Ecto neural progenitor cell (in vitro differentiated cells): ENCODE measurements at regions not wholly inside any gene's neighbourhood (a gene's known extent, or its start where the extent isn't known, plus 50 kb on each side); places are given as distances from the start of the nearest gene placed in this dataset.

Source experiments
- DNase-seq: peaks from one replicate; pipeline ENCODE4 v3.0.0-alpha.2; 2018; ENCODE audit warnings: low spot score

- no peak for DNase-seq
Observed at GRCh38 chr1:228920831-228921230, 185.6 kb downstream of the RHOU start.

- DNase-seq: no peak
Observed at GRCh38 chr1:228921481-228921880, 186.2 kb downstream of the RHOU start.

- no peak for DNase-seq
Observed at GRCh38 chr1:228922722-228923376, 187.6 kb downstream of the RHOU start.

- no peak for DNase-seq
Observed at GRCh38 chr1:228923973-228924686, 188.9 kb downstream of the RHOU start.

GRCh38 chr1:228925691-228926090, 190.4 kb downstream of the RHOU start:
- no peak for DNase-seq

GRCh38 chr1:228927421-228927820, 192.1 kb downstream of the RHOU start:
- no peak for DNase-seq

GRCh38 chr1:228927946-228928898, 192.9 kb downstream of the RHOU start:
- no peak for DNase-seq

- DNase-seq: no peak
Observed at GRCh38 chr1:228929476-228930027, 194.3 kb downstream of the RHOU start.

GRCh38 chr1:228930479-228930957, 195.2 kb downstream of the RHOU start:
- no peak for DNase-seq

- DNase-seq: no peak
Observed at GRCh38 chr1:228933753-228934152, 198.5 kb downstream of the RHOU start.

GRCh38 chr1:228935198-228935663, 200.0 kb downstream of the RHOU start:
- no peak for DNase-seq

GRCh38 chr1:228935855-228936727, 200.8 kb downstream of the RHOU start:
- DNase-seq: no peak

GRCh38 chr1:228936881-228937280, 201.6 kb downstream of the RHOU start:
- no peak for DNase-seq

- DNase-seq: no peak
Observed at GRCh38 chr1:228937351-228937750, 202.1 kb downstream of the RHOU start.

- no peak for DNase-seq
Observed at GRCh38 chr1:228937851-228938536, 202.7 kb downstream of the RHOU start.

GRCh38 chr1:228938537-228938901, 203.2 kb downstream of the RHOU start:
- DNase-seq: no peak

- no peak for DNase-seq
Observed at GRCh38 chr1:228939001-228939691, 203.9 kb downstream of the RHOU start.

GRCh38 chr1:228939881-228940392, 204.7 kb downstream of the RHOU start:
- DNase-seq: no peak

GRCh38 chr1:228940526-228940925, 205.2 kb downstream of the RHOU start:
- no peak for DNase-seq

- no peak for DNase-seq
Observed at GRCh38 chr1:228940926-228941325, 205.6 kb downstream of the RHOU start.
